HG03521 (cell line): ENCODE measurements at regions not wholly inside any gene's neighbourhood (a gene's known extent, or its start where the extent isn't known, plus 50 kb on each side); places are given as distances from the start of the nearest gene placed in this dataset.
"Not testable (repeated sequence)": the region's sequence is repeated elsewhere in the genome, so short reads cannot be mapped to it uniquely, and the experiment has no call there.

Experiments
- ATAC-seq: cut with Tn5 transposase; IDR thresholded peaks from one replicate; pipeline ENCODE4 v1.9.1; 2021; ENCODE audit warnings: mild to moderate bottlenecking, moderate library complexity; ENCODE audit not compliant: unreplicated experiment

DNA sequence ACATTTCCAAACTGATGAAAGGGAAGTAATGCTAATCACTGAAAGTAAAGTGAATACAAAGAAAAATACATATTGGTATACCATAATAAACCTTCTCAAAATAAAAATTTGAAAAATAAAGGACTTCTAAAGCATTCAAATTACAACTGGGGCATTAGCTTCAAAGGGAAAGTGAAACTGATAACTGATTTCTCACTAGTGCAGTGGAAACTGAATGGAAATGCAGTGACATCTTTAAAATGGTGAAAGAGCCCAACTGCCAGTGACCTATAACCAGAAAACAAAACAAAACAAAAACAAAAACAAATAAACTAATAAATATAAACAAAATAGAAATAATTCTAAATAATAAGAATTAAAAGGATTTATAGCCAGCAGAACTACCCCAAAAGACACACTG is 297.5 kb upstream of the GRIN3A start:
- peak; percentile 92 for ATAC-seq

DNA sequence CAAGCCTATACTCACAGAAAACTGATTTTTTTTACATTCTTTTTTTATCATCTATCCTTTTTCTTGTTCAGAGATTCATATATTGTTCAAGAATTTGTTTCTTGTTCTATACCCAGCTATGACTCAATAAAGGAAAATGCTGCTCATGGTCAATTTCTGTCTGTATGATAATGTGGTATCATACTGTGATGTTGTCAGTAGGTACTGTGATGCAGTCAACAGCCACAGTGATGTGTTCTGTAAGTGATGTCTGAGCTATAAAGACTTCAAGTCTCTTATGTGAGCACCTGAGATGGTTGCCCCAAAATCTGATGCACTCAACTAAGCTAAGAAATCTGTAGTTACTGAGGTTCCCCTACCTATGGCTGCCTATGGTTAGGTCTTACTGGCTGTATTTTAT is 294.2 kb upstream of the GRIN3A start:
- ATAC-seq: no peak

DNA sequence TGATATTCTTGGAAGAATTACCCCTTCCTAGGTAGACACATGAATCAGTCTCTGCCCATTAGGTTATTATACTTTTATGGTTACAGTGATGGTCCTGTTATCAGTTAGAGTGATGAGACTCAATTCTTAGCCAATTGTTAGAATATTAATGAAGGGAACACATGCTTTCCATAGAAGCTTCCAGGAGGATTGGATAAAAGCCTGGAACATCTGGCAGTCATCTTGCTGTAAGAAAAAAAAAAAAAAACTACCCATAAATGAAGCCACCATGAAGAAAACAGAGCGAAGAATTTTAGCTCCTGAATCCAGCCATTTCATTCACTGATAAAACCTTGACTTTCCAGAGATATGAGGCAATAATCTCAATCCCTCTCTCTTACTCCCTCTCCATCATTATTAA is 262.5 kb upstream of the GRIN3A start:
- ATAC-seq: no peak

DNA sequence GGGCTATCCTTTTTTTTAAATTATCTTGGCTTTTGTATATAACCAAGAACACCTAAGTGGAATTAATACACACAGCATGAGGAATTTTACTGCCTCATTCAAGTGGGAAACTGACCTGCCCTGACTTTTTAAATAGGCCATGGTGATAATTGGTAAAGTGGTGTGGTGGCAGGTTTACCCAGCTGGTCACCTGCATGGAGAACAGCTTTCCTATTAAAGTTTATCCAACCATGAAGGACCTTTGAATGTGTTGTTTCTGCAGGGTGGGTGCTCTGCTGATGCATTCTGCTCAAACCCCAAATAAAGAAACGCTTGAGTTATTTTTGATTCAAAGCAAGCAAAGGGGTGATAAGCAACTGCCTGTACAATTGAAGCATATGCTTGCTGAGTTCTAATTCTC is 261.0 kb upstream of the GRIN3A start:
- ATAC-seq: no peak

DNA sequence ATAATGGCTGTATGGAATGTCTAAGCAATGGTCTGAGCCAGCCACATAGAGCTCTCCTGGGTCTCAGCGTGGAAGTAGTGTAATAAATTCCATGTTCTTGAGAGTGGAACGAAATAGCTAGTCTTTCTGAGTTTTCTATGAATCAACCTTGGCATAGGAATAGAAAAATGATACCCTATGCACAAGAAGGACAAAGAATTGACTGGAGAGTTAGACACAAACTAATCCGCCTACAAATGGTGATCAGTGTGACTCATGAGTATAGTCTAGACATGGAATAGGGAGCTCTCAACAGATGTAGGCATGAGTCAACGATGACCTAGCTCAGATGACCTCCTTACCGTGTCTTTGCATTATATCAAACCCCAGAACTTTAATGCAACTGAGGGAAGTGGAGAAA is 256.8 kb upstream of the GRIN3A start:
- ATAC-seq: no peak

DNA sequence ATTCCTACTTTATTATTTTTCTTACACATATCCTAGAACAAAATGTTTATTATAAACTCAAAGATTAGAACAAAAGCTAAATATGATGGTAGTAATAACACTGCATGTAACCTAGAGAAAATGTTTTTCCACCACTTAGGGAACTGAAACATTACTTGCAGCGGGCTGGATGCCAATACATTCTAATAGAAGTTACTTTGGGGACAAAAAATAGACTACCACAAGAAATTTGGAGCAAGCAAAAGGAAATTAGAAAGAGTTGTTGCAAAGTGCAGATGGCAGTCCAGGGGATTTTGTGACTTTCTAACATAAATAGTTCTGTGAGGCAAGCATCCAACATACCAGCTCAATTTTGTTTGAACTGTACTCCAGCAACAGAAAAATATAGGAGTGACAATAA is 255.3 kb upstream of the GRIN3A start:
- no peak for ATAC-seq

DNA sequence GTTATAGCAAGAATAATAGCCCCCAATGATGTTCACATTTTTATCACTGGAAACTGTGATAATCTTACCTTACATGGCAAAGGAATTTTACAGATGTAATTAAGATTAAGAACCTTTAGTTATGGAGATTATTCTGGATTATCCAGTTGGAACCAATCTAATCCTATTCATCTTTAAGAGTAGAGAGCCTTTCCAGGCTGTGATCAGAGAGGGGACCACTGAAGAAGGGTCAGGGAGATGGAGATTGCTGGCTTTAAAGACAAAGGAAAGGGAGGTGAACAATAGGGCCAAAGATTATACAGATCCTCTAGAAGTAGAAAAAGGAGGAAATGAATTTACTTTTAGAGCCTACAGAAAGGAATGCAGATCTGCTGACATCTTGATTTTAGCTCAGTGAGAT is 253.5 kb upstream of the GRIN3A start:
- ATAC-seq: no peak

DNA sequence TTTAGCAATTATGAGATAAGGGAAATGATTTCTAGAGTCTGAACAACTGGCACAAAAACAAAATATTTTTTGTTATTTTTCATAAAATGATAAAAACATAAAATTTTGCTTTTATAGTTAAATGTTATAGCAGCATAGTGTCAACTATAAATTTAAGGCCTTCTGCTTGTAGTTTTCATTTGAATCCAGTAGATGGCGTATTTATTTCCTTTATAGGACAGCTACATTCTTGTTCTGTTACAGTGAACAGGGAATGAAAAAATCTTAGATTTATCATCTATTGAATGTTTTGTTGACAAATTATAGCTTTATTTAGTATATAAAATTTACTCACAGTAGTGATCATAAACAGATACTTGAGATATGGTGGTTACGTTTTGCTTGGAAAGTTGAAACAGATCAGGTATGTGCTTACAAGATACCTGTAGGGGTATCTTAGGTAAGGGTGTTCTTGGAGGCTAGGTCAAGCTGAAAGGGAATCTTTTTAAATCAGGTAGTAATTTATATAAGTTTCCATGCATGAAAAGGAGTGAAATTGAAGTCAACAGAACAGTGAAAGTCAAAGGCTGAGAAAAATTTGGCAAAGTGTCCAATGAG is 239.3 kb upstream of the GRIN3A start:
- peak; percentile 58 for ATAC-seq

DNA sequence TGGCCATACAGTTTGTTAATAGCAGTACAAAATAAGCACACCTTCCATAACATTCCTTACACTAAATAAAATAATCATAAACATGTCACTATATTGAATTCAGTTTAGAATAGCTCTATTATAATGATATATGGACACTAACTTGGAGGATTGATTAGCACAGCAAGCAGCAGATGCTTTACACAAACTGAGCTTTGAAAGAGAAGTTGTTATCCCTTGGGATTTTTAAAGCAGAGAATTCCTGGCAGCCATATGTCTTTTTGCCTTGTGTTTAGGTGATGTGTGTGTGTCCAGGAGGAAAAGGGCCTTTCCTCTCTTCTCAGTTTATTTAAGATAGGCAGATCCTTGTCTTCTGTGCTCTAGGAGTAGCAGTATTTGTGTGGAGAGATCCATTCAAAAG is 232.2 kb upstream of the GRIN3A start:
- no peak for ATAC-seq

DNA sequence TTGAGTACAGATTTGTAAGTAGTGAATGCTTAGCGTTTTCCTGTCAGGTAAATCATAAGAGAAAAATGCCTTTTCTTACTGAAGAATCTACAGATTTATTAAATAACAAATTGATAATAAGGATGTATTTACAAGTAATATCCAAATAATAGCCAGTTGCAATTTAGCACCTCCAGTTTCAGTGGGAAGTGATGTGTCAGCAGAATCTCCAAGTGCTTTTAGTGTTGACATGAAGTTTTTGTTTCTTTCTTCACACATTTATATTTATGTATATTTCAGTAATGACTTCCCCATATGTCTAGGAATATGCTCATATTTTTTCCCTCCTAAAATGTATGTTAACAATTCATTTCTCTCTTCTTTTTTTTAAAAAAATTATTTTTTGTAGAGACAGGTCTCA is 229.9 kb upstream of the GRIN3A start:
- ATAC-seq: no peak

DNA sequence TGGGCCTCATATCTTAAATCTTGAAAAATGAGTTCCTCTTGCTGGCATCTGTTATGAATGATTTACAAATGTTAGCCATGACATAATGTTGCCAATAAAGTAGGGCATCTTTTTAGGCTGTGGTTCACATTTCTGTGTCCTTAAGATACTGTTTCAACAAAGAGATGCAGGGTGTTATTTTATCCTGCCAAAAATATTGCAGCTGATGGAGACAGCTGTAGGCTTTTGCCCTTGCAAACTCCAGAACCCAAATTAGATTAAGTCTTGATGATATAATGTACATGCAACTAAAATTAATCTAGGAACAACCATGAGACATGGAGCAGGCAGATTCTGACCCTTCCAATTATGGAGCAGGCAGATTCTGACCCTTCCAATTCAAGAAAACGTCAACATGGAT is 228.2 kb upstream of the GRIN3A start:
- no peak for ATAC-seq

DNA sequence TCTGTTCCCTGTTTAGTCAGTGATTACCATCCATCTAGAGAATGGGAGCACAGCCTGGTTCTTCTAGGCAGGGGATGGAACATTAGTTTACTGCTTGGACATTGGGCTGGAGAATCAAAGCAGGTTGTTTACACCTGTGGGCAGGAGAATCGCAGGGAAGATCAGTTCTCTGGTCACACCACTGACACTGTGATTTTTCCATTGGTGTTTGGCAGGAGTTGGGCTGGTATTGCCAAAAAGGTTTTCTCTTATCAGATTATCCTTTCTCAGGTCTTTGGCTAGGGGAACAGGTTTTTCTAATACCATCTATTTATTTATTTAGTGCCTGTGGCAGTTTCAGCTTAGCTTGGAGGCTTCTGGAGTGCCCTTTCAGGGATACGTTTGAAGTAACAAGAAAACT is 219.3 kb upstream of the GRIN3A start:
- no peak for ATAC-seq

DNA sequence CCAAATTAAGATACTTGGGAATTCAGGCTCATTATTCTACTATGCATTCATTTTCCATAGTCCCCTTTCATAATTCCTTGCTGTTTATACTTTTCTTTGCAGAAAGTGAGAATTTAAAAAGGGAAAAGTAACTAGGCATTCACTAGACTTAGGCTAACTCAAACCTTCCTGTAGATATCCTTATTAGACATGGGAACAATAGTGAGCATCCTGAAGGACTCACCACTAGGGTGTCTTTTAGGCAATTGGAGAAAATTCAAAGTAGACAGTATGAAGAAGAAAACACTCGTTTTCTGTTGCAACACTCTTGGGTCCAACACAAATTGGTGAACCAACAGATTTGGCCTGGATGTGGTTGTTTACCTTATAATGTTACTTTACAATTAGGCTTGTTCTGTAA is 213.2 kb upstream of the GRIN3A start:
- no peak for ATAC-seq

DNA sequence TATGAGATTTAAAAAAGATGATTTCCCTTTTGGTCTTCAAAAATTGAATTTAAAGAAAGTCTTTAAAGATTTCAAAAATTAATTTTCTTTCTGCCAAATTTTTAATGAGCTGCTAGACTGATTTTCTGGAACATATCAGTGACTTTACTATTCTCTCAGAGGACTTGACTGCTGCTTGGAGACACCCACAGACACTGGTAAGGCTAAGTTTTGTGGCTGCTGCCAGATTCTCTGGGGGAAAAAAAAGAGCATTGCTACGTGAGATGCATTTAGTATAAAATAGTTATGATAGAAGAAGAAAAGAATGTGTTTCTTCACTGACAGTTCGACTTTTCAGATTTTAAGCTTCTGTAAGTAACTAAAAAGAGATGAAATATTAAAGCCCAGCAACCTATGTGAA is 193.3 kb upstream of the GRIN3A start:
- ATAC-seq: no peak

DNA sequence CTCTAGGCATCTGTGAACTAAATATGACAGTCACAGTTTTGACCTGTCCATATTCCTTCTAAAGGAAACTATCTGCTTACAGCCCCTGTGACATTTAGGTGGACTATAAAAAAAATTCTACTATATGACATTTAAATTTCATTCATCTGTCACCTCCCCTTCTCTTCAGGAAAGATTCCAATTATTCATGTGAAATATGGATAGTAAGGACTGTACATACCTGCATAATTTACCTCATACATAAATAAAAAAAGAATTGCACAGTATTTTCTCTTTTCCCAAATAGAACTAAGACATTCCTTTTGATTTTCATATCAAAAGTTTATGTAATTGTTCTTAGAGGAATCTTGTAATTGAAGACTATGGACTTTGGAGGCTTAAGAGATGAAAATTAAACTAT is 192.3 kb upstream of the GRIN3A start:
- ATAC-seq: no peak

DNA sequence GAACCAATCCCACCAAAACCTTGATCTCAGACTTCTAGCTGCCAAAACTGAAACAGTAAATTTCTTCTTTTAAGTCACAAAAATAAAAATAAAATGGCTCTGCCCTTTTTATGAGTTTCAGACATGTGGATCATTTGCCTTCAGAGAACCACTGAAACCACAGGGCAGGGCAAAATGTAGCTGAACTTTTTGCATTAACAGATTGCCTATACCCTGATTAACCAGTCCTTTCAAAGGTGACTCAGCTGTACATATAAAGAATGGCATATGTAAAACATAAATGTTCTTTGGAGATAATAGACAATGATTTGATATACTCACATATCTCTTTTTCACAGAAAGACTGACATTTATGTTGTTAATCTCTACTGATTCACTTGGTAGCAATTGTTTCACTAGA is 187.1 kb upstream of the GRIN3A start:
- ATAC-seq: no peak

DNA sequence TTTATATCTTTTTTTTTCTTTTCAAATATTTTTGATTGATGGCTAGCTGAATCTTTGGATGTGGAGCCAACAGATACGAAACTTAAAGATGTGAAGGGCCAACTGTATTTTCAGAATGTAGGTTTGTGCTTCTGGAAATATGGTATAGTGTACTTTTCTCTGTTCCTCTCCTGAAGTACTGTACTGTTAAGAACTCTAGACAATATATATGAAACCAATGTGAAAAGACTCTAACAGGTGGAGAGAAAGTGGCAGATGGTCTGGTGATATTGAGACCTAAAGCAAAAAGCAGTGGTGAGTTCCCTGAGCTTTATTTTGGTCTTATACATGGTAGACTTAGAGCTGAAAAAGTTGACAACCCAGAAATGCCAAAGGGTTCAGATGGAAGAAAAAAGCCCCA is 185.0 kb upstream of the GRIN3A start:
- no peak for ATAC-seq

DNA sequence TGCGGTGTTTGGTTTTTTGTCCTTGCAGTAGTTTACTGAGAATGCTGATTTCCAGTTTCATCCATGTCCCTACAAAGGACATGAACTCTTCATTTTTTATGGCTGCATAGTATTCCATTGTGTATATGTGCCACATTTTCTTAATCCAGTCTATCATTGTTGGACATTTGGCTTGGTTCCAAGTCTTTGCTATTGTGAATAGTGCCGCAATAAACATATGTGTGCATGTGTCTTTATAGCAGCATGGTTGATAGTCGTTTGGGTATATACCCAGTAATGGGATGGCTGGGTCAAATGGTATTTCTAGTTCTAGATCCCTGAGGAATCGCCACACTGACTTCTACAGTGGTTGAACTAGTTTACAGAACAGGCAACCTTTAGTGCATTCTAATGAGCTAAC is 178.5 kb upstream of the GRIN3A start:
- ATAC-seq: not testable (repeated sequence)

DNA sequence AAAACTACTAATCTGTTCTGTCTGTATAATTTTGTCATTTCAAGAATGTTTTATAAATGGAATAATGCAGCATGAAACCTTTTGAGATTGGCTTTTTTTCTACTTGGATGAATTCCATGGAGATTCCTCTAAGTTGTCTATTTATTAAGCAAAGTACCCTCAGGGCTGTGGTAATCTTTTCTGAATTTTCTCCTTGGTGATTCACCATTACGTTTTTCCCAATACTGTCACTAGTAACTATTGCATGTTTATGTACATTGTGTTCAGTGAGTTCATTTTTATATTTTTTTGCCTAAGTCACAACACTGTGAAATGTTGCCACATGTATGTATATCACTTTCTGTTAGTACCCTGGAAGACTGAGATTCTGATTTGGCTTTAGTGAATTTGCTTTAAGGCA is 177.0 kb upstream of the GRIN3A start:
- no peak for ATAC-seq

DNA sequence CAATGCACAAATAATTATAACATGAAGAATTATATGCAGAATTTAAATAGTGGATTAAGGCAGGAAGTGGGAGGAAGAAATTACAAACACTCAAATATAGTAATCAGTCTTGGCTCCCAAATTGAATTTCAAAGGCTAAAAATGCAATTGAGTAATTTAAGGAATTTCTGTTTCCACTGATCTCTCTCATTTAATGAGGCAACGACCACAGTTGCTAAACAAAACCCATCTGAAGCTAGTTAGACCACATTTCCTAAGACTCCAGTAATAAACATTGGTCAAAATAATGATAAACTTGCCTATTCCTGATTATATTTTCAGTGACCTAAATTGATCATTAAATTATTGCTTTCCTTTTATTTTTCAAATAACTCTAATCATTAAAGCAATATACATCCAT is 174.3 kb upstream of the GRIN3A start:
- ATAC-seq: no peak

DNA sequence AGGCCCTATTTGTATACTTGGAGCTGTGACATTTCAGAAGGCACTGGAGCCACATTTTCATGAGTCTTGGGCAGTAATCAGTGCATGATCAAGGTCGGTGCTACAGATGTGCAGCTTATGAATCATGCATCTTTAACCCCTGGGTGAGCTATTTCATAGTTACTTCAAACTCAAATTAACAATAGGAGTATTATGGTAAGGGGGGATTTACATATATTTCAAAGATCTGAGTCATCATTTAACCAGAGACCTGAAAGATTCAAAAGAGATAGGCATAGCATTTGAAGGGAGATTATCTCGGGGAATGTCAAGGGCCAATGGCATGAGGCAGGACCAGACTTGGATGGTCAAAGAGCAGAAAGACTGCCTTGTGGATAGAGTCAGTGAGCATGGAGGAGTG is 169.0 kb upstream of the GRIN3A start:
- no peak for ATAC-seq

DNA sequence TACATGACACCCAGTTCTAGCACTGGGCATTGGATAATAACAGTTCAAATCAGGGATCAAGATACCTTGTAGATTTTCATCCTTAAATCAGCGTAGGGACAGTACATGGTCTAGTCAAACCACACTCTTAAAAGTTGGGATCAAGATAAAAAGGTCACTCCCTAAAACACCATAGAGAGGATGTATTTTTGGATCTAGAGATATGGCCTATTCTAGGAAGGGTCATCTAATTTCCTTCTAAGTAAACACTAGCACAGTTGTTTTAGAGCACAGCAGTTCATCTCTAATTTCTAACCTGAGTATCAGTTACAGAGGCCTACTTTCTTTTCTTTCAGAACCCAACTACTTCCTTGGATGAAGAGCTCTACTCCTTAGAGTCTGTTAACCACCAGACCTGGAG is 166.4 kb upstream of the GRIN3A start:
- ATAC-seq: no peak

DNA sequence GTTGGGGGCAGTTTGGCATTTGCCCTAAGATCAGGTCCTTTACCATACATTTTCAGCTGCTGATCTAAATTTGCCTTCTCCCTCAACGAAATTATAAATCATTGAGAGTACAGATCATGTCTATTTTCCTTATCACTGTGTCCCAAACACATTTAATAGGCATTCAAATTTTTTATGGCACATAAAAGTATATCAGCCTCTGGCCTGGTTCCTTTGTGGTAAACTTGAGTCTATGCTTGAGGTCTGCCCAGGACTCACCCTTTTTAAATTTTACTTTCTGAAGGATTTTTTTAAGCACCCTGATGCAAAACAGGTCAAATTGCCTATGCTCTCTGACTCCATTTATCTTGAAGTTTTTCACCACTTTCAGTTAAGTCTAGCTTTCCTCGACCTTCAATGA is 163.6 kb upstream of the GRIN3A start:
- no peak for ATAC-seq

DNA sequence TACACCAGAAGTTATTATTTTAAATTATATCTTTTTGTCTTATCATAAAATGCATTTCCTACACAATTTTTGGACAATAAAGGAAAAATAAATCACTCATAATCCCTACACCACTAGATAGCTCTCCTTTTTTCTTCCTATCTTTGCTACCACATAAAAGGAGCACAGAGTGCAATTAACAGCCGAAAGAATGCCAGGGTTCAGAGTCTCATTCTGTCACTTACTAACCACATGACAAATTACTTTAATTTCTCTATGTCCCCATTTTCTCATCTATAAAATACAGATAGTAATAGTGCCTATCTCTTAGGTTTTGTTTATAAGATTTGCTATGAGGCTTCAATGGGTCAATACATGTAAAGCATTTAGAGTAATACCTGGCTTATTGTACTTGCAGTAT is 158.7 kb upstream of the GRIN3A start:
- ATAC-seq: no peak
